DND-41 (cell line): ENCODE measurements at regions not wholly inside any gene's neighbourhood (a gene's known extent, or its start where the extent isn't known, plus 50 kb on each side); places are given as distances from the start of the nearest gene placed in this dataset.

Experiments used
- ATAC-seq: fragments of 200-7000 bp; cut with Tn5 transposase; 3 replicates; pipeline ENCODE4 v1.9.1; 2021; ENCODE audit warnings: low read depth; ENCODE audit not compliant: insufficient read depth
- DNase-seq: peaks from one replicate; pipeline ENCODE4 v3.0.0-alpha.2; 2020
- H2AFZ ChIP-seq: 2 replicates; pipeline ENCODE4 v1.6.0; 2012; ENCODE audit warnings: low read depth, low read length
- H3K27ac ChIP-seq: 2 replicates; pipeline ENCODE4 v1.5.1; 2012; ENCODE audit warnings: low read length, inconsistent platforms
- H3K27me3 ChIP-seq: fragments of 200-600 bp; sonication (generic); 2 replicates; pipeline ENCODE4 v1.6.0; 2012; ENCODE audit warnings: low read length, mild to moderate bottlenecking, inconsistent platforms; ENCODE audit not compliant: insufficient read depth, poor library complexity
- H3K36me3 ChIP-seq: 2 replicates; pipeline ENCODE4 v1.5.1; 2012; ENCODE audit warnings: low read length, inconsistent platforms; ENCODE audit not compliant: insufficient read depth
- H3K4me1 ChIP-seq: 2 replicates; pipeline ENCODE4 v1.5.1; 2012; ENCODE audit warnings: mild to moderate bottlenecking, low read length; ENCODE audit not compliant: insufficient read depth
- H3K4me2 ChIP-seq: 2 replicates; pipeline ENCODE4 v1.6.0; 2012; ENCODE audit warnings: mild to moderate bottlenecking, moderate library complexity, low read length, inconsistent platforms; ENCODE audit not compliant: insufficient read depth
- H3K4me3 ChIP-seq, 2 experiments: fragments of 200-600 bp in 1 of 2; shearing (Covaris generic) in 1 of 2; 2 replicates each; pipeline ENCODE4 v1.5.1; 2012 to 2016; ENCODE audit warnings: inconsistent platforms in 2 of 2, low read length in 2 of 2, mild to moderate bottlenecking in 2 of 2, low read depth in 1 of 2, moderate library complexity in 1 of 2
- H3K79me2 ChIP-seq: 2 replicates; pipeline ENCODE4 v1.6.0; 2012; ENCODE audit warnings: low read length, inconsistent platforms; ENCODE audit not compliant: insufficient read depth
- H3K9ac ChIP-seq: 2 replicates; pipeline ENCODE4 v1.6.0; 2012; ENCODE audit warnings: low read depth, mild to moderate bottlenecking, inconsistent platforms, low read length, moderate library complexity
- H3K9me3 ChIP-seq: 2 replicates; pipeline ENCODE4 v1.5.1; 2012; ENCODE audit warnings: low read length, moderate library complexity, mild to moderate bottlenecking, inconsistent platforms; ENCODE audit not compliant: insufficient read depth, severe bottlenecking
- H4K20me1 ChIP-seq: 2 replicates; pipeline ENCODE4 v1.6.0; 2012; ENCODE audit warnings: low read length; ENCODE audit not compliant: insufficient read depth
- CTCF ChIP-seq: IDR thresholded peaks from 2 replicates; pipeline ENCODE4 v1.5.1; 2012; ENCODE audit warnings: borderline replicate concordance, low read length, moderate library complexity, mild to moderate bottlenecking; ENCODE audit not compliant: poor library complexity, severe bottlenecking; ENCODE audit errors: extremely low read depth
- EZH2 ChIP-seq: IDR thresholded peaks from 3 replicates; pipeline ENCODE4 v1.6.1; 2012; ENCODE audit warnings: borderline replicate concordance, low read depth, mild to moderate bottlenecking, moderate library complexity, low read length, inconsistent platforms; ENCODE audit not compliant: severe bottlenecking

DNA sequence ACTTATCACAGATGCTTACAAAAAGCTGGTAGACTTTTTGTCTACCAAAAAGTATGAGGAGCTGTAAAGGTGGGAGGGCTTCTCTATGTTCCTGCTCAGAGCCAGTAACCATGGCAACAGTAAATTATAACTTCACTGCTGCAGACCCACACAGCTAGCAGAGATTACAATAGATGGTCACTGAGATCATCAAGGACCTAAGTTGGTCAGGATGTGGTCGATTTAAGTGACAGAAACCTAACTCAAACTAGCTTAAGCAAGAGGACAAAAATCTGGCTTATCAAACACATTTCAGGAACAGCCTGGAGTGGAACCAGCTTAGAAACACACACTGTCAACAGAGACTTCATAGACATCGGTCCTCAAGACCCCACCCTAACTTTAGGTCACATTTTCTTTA, 113.4 kb upstream of the ATP1A1 start:
- DNase-seq: no peak
- no peaks in the 10 kb centered on the region for H3K9me3 ChIP-seq
- no peak overlapping the region for H3K4me2 ChIP-seq
- no peaks in the 10 kb centered on the region for H3K36me3 ChIP-seq
- H3K27me3 ChIP-seq: no peaks in the 10 kb centered on the region
- H2AFZ ChIP-seq: no peak overlapping the region
- H3K4me3 ChIP-seq: no peak overlapping the region
- no peak overlapping the region for H3K9ac ChIP-seq
- no peak overlapping the region for H3K27ac ChIP-seq
- no peaks in the 10 kb centered on the region for H3K79me2 ChIP-seq
- H4K20me1 ChIP-seq: no peaks in the 10 kb centered on the region
- TF ChIP-seq EZH2 (no peak), CTCF (no peak)
- no peak for ATAC-seq
- H3K4me1 ChIP-seq: no peaks in the 10 kb centered on the region

DNA sequence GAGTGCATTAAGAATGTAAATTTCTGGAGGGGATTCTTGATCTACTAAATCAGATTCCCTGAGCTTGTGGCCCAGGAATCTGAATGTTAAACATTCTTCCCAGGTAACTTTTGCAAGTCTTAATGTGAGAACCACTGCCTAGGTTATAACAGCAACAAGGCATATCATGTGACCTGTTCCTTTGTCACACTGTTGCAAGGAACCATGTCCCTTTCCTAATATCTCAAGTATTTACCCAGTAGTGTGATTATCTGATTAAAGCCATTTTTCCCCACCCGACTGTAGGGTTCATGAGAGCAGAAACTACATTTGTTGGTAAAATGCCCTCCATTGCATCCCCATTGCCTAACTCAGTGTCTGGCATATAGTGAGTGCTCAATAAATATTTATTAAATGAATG, 112.9 kb upstream of the ATP1A1 start:
- no peak overlapping the region for H3K4me3 ChIP-seq
- no peak for TF ChIP-seq CTCF
- TF ChIP-seq EZH2: no peak
- H4K20me1 ChIP-seq: no peaks in the 10 kb centered on the region
- no peak for DNase-seq
- H3K36me3 ChIP-seq: no peaks in the 10 kb centered on the region
- H3K27ac ChIP-seq: no peak overlapping the region
- H2AFZ ChIP-seq: no peak overlapping the region
- H3K4me2 ChIP-seq: no peak overlapping the region
- H3K9me3 ChIP-seq: no peaks in the 10 kb centered on the region
- H3K27me3 ChIP-seq: no peaks in the 10 kb centered on the region
- ATAC-seq: no peak
- H3K9ac ChIP-seq: no peak overlapping the region
- no peaks in the 10 kb centered on the region for H3K4me1 ChIP-seq
- H3K79me2 ChIP-seq: no peaks in the 10 kb centered on the region

DNA sequence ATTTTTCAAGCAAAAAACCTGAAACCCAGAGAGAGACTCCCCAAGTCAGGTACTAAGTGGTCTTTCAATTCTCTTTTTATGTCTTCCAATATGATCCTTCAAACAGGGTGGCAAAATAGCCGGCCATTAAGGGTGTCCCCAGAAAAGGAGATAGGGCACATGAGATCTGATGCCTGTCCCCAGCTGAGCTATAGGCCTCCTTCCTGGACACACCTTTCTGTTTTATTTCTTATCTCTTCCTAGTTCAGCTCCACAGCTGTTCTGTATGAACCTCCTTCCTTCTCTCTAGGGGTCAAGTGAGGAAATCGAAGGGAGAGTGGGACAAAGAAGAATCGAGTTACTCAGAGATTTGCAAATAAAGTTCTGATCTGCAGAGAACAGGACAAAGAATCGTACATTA, 112.4 kb upstream of the ATP1A1 start:
- Histone ChIP-seq H3K4me3 (no peak overlapping the region), H3K9ac (no peak overlapping the region), H3K27me3 (no peaks in the 10 kb centered on the region), H3K27ac (no peak overlapping the region), H3K36me3 (no peaks in the 10 kb centered on the region), H4K20me1 (no peaks in the 10 kb centered on the region), H3K9me3 (no peaks in the 10 kb centered on the region), H2AFZ (no peak overlapping the region), H3K79me2 (no peaks in the 10 kb centered on the region), H3K4me1 (no peaks in the 10 kb centered on the region), H3K4me2 (no peak overlapping the region)
- DNase-seq (no peak), ATAC-seq (no peak)
- TF ChIP-seq EZH2 (no peak), CTCF (no peak)

- H3K9me3 ChIP-seq: no peaks in the 10 kb centered on the region
- TF ChIP-seq CTCF (no peak), EZH2 (no peak)
- H3K79me2 ChIP-seq: no peaks in the 10 kb centered on the region
- DNase-seq: no peak
- no peak overlapping the region for H3K27ac ChIP-seq
- no peak for ATAC-seq
- H3K4me3 ChIP-seq: no peak overlapping the region
- no peaks in the 10 kb centered on the region for H3K4me1 ChIP-seq
- no peaks in the 10 kb centered on the region for H3K36me3 ChIP-seq
- no peaks in the 10 kb centered on the region for H4K20me1 ChIP-seq
- H3K27me3 ChIP-seq: no peaks in the 10 kb centered on the region
- H3K4me2 ChIP-seq: no peak overlapping the region
- H2AFZ ChIP-seq: no peak overlapping the region
- no peak overlapping the region for H3K9ac ChIP-seq
Measured at GRCh38 chr1:116261227-116261626, 111.8 kb upstream of the ATP1A1 start.
